ENCODE measurements at regions not wholly inside any gene's neighbourhood (a gene's known extent, or its start where the extent isn't known, plus 50 kb on each side); places are given as distances from the start of the nearest gene placed in this dataset.

DNA sequence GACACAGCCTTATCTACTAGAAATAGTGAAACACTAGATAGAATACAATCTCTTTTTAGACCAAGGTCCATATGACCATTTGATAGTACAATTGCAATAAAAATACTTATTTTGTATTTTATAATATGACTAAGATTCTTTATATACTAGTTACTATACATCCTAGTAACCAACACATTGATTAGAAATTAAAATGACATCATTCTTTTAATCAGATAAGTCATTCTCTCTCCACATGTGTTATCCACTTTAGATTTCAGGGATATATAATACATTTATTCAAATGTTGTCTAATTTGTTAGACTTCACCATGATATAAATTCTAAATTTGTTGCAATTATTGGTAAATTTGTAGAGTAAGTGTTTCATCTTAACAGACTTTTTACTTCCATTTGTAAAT lies 276.2 kb upstream of the DPH6 start:
- no peak for TF ChIP-seq POLR2AphosphoS5 (IDR thresholded peaks at IDR 0.05)
- TF ChIP-seq, protein P1, sequence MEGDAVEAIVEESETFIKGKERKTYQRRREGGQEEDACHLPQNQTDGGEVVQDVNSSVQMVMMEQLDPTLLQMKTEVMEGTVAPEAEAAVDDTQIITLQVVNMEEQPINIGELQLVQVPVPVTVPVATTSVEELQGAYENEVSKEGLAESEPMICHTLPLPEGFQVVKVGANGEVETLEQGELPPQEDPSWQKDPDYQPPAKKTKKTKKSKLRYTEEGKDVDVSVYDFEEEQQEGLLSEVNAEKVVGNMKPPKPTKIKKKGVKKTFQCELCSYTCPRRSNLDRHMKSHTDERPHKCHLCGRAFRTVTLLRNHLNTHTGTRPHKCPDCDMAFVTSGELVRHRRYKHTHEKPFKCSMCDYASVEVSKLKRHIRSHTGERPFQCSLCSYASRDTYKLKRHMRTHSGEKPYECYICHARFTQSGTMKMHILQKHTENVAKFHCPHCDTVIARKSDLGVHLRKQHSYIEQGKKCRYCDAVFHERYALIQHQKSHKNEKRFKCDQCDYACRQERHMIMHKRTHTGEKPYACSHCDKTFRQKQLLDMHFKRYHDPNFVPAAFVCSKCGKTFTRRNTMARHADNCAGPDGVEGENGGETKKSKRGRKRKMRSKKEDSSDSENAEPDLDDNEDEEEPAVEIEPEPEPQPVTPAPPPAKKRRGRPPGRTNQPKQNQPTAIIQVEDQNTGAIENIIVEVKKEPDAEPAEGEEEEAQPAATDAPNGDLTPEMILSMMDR (IDR thresholded peaks at IDR 0.05), result no peak
